Chondrocyte (in vitro differentiated cells): ENCODE measurements at regions not wholly inside any gene's neighbourhood (a gene's known extent, or its start where the extent isn't known, plus 50 kb on each side); places are given as distances from the start of the nearest gene placed in this dataset.

Experiments
- DNase-seq: peaks from one replicate; pipeline ENCODE4 v3.0.0; 2021; ENCODE audit warnings: mixed read lengths, low spot score
- H3K27ac Mint-ChIP-seq: one replicate; pipeline ENCODE4 v1.8.0; 2021; ENCODE audit warnings: mild to moderate bottlenecking, moderate library complexity, mixed read lengths; ENCODE audit not compliant: unreplicated experiment
- H3K27me3 Mint-ChIP-seq: 2 replicates; pipeline ENCODE4 v1.8.0; 2021; ENCODE audit warnings: low read depth, mixed read lengths
- H3K36me3 Mint-ChIP-seq: 2 replicates; pipeline ENCODE4 v1.8.0; 2021; ENCODE audit warnings: low read depth, mixed read lengths
- H3K4me1 Mint-ChIP-seq: 2 replicates; pipeline ENCODE4 v1.8.0; 2021; ENCODE audit warnings: low read depth, mild to moderate bottlenecking, mixed read lengths
- H3K4me3 Mint-ChIP-seq: one replicate; pipeline ENCODE4 v1.8.0; 2021; ENCODE audit warnings: mild to moderate bottlenecking, moderate library complexity, mixed read lengths; ENCODE audit not compliant: unreplicated experiment
- H3K9me3 Mint-ChIP-seq: 2 replicates; pipeline ENCODE4 v1.8.0; 2021; ENCODE audit warnings: low read depth, mixed read lengths
- TF ChIP-seq, protein P1 (sequence below): fragments of 200-600 bp; sonication (generic); IDR thresholded peaks from 2 replicates; pipeline ENCODE4 v1.5.0; 2021; ENCODE audit warnings: antibody characterized with exemption, mild to moderate bottlenecking, moderate library complexity

GRCh38 chr6:169862043-169862891, 110.8 kb downstream of the ERMARD start:
- H3K27ac Mint-ChIP-seq = no peak overlapping the region

DNA sequence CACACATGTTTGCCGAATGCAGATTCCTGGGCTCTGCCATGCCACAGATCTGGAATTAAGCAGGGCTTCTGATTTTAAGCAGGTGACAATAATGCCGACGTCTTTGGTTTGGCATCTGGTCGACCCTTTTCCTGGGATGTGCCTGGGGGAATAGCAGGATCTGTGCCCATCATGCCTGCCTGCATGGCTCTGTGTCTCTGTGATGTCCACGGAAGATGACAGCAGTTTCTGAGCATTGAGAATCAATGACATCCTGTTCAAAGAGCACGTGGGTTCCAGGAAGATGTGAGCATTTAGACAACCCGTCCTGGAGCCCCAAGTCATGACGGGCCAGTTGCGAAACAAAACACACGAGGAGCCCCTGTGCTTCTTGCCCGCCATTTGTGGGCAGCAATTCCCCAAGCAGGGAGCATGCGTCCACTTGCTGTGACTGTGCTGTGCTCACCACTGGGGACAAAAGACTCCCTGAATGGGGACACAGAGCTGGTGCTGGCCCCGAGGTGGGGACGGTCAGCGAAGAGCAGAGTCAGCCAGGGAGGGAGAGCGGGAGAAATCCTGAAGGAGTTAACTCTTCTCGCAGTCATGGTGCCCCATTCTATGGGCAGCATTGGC, 110.1 kb downstream of the ERMARD start:
- Mint-ChIP-seq H3K27ac (no peak overlapping the region), H3K4me1 (peaks cover 6% of the 10 kb centered on the region), H3K36me3 (peaks cover 4% of the 10 kb centered on the region), H3K9me3 (peaks cover 5% of the 10 kb centered on the region), H3K27me3 (peaks cover 1% of the 10 kb centered on the region), H3K4me3 (no peak overlapping the region)
- no peak for DNase-seq
- TF ChIP-seq, protein P1, sequence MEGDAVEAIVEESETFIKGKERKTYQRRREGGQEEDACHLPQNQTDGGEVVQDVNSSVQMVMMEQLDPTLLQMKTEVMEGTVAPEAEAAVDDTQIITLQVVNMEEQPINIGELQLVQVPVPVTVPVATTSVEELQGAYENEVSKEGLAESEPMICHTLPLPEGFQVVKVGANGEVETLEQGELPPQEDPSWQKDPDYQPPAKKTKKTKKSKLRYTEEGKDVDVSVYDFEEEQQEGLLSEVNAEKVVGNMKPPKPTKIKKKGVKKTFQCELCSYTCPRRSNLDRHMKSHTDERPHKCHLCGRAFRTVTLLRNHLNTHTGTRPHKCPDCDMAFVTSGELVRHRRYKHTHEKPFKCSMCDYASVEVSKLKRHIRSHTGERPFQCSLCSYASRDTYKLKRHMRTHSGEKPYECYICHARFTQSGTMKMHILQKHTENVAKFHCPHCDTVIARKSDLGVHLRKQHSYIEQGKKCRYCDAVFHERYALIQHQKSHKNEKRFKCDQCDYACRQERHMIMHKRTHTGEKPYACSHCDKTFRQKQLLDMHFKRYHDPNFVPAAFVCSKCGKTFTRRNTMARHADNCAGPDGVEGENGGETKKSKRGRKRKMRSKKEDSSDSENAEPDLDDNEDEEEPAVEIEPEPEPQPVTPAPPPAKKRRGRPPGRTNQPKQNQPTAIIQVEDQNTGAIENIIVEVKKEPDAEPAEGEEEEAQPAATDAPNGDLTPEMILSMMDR = no peak

More at GRCh38 chr6:169862043-169862891, 110.8 kb downstream of the ERMARD start:
- Mint-ChIP-seq H3K4me3 (no peak overlapping the region), H3K4me1 (peaks cover 6% of the 10 kb centered on the region), H3K27me3 (peaks cover 3% of the 10 kb centered on the region), H3K36me3 (peaks cover 4% of the 10 kb centered on the region), H3K9me3 (peaks cover 5% of the 10 kb centered on the region)
- TF ChIP-seq, protein P1 = no peak
- DNase-seq = no peak

DNA sequence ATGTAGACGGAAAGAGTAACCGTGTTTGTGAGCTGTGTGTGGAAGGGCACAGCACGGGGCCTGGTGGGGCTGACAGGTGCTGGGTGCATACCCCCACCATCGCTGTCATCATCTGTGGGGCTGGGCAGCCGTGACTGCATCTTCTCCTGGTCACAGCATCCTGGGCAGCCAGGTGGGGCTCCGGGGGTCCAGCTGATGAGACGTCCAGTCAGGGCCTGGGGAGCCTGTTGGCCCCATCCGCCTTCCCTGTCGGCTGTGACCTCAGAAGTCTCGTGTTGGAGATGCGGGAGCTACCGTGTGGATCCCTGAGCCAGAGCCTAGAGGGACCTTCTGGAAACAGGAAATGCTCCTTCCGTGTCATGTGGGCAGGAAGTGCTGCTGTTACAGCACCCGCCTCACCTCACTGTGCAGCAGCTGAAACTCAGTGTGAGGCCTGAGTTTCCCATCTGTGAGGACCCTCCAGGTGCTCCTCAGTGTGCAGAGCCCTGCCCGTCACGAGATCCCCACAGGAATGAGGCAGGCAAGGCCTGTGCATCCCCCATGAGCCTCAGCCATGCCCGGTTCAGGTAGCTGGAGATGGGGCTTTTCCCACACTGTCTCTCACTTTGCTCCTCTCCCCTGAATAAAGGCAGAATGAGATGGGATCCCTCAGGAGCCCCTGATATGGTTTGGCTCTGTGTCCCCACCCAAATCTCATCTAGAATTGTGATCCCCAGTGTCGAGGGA, 108.7 kb downstream of the ERMARD start:
- H3K36me3 Mint-ChIP-seq = peaks cover 4% of the 10 kb centered on the region
- no peak for DNase-seq
- H3K4me3 Mint-ChIP-seq = no peak overlapping the region
- TF ChIP-seq, protein P1 = no peak
- H3K27ac Mint-ChIP-seq = no peak overlapping the region
- peaks cover 5% of the 10 kb centered on the region for H3K9me3 Mint-ChIP-seq
- peaks cover 1% of the 10 kb centered on the region for H3K27me3 Mint-ChIP-seq
- H3K4me1 Mint-ChIP-seq = peaks cover 6% of the 10 kb centered on the region

- H3K27me3 Mint-ChIP-seq = peaks cover 1% of the 10 kb centered on the region
- H3K4me1 Mint-ChIP-seq = peaks cover 6% of the 10 kb centered on the region
- DNase-seq = peak; percentile 35
- H3K4me3 Mint-ChIP-seq = no peak overlapping the region
- TF ChIP-seq, protein P1 = no peak
- no peak overlapping the region for H3K27ac Mint-ChIP-seq
- H3K9me3 Mint-ChIP-seq = peaks cover 5% of the 10 kb centered on the region
- peaks cover 4% of the 10 kb centered on the region for H3K36me3 Mint-ChIP-seq
These were observed 108.1 kb downstream of the ERMARD start for GRCh38 chr6:169859401-169859977.

DNA sequence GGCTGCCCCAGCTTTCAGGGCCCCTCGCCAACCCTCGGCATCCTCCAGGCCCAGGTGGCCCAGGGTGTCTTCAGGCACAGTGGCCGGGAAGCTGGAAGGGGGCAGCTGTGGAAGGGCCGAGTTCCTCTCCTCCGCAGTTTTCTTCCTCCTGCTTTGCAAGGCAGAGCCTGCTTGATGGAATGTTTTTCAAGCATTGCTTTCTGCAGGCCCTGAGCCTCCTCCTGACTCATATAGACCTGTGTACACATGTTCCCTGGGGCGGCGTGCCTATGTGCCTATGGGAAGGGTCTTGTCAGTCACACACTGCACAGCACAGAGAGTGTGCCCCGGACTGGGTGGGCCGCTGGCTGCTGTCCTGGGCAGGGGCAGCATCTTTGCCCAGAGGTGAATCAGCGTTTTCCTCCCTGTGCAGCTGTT, 107.5 kb downstream of the ERMARD start:
- TF ChIP-seq, protein P1 = no peak
- DNase-seq = no peak
- H3K4me3 Mint-ChIP-seq = no peak overlapping the region
- H3K27me3 Mint-ChIP-seq = peaks cover 1% of the 10 kb centered on the region
- H3K27ac Mint-ChIP-seq = no peak overlapping the region
- H3K36me3 Mint-ChIP-seq = peaks cover 4% of the 10 kb centered on the region
- H3K9me3 Mint-ChIP-seq = peaks cover 5% of the 10 kb centered on the region
- H3K4me1 Mint-ChIP-seq = peaks cover 6% of the 10 kb centered on the region
